DMS153 (cell line): ENCODE measurements at regions not wholly inside any gene's neighbourhood (a gene's known extent, or its start where the extent isn't known, plus 50 kb on each side); places are given as distances from the start of the nearest gene placed in this dataset.
"Not testable (repeated sequence)": the region's sequence is repeated elsewhere in the genome, so short reads cannot be mapped to it uniquely, and the experiment has no call there.

Source experiments
- DNase-seq: peaks from one replicate; lab custom pipeline; 2025; lab: John Stamatoyannopoulos, UW

DNA sequence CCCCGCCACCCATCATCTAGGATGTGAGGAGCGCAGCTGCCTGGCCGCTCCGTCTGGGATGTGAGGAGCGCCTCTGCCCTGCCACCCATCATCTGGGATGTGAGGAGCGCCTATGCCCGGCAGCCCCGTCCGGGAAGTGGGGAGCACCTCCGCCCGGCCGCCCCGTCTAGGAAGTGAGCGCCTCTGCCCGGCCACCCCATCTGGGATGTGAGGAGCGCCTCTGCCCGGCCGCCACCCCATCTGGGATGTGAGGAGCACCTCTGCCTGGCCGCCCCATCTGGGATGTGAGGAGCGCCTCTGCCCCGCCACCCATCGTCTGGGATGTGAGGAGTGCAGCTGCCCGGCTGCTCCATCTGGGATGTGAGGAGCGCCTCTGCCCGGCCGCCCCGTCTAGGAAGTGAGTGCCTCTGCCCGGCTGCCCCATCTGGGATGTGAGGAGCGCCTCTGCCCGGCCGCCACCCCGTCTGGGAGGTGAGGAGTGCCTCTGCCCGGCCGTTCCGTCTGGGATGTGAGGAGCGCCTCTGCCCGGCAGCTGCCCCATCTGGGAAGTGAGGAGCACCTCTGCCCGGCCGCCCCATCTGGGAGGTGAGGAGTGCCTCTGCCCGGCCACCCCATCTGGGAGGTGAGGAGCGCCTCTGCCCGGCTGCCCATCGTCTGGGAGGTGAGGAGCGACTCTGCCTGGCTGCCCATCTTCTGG lies 1086.5 kb downstream of the TYW1 start:
- not testable (repeated sequence) for DNase-seq

DNA sequence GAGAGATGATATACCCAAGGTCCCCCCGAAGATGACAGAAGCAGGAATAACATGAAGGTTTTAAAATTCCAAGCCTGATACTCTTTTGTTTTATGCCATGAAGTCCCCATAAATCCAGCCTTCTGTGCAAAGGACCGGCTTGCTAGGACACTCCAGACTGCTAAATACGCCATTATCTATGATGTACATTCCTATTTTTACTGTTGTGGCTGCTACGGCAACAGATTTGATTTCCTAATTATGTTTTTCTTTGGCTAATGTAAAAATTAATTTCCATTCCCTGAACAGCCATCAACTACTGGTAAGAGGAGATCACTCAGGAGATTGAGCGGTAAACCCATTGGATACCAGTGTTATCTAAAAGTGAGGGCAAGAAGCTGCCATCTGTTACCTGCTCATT lies 1090.8 kb downstream of the TYW1 start:
- no peak for DNase-seq

DNA sequence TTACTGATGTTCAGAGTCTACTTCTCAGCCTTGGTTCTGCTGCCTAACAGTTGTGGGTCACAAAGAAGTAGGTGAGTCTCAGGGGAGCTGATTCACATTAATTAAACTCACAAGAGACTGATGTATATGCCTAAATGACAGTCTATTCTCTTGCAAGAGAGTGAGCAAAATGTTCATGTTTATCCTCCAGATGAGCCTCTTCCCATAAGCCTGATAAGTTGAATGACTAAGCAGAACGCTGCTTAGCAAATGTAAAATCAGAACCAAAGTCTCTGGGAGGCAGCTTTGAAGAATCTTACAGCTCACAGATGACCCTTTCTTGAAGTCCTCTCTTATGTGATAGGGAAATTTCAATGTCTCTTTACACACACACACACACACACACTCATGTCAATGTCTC lies 1092.2 kb downstream of the TYW1 start:
- DNase-seq = no peak

DNA sequence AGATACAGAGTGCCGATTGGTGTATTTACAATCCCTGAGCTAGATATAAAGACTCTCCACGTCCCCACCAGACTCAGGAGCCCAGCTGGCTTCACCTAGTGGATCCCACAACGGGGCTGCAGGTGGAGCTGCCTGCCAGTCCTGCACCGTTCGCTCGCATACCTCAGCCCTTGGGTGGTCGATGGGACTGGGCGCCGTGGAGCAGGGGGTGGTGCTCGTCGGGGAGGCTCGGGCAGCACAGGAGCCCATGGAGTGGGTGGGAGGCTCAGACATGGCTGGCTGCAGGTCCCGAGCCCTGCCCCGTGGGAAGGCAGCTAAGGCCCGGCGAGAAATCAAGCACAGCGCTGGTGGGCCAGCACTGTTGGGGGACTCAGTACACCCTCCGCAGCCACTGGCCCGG lies 1093.6 kb downstream of the TYW1 start:
- DNase-seq = not testable (repeated sequence)

DNA sequence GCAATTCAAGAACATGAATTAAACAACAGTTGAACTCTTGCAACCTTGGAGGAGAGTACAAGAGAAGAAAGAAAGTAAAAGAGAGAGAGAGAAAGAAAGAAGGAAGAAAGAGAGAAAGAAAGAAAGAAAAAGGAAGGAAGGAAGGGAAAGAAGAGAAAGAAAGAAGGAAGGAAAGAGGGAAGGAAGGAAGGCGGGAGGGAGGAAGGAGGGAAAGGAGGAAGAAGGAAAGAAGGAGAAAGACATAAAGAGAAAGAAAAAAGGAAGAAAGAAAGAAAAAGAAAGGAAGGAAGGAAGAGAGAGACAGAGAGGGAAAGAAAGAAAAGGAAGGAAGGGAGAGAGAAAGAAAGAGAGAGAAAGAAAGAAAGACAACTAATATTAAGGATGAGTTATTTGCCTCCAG lies 1106.7 kb downstream of the TYW1 start:
- no peak for DNase-seq

DNA sequence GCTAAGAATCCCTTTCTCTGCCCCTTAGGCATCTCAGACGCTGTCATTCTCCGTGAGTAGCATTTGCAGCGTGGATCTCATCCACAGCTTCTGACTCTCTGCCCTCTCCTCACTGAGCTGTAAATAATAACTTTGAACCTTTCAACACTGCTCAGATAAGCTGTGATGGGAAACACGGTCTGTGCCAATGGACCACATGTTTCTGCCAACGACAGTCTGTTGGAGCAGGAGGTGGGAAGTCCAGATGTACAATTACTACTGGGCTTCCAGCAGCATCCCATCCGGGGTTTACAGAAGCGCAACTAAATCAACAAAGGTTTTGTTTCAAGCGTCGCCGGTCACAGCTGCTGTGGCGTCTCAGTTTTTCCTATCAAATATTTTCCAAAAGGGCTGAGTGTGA lies 1110.6 kb downstream of the TYW1 start:
- DNase-seq = peak; percentile 43

DNA sequence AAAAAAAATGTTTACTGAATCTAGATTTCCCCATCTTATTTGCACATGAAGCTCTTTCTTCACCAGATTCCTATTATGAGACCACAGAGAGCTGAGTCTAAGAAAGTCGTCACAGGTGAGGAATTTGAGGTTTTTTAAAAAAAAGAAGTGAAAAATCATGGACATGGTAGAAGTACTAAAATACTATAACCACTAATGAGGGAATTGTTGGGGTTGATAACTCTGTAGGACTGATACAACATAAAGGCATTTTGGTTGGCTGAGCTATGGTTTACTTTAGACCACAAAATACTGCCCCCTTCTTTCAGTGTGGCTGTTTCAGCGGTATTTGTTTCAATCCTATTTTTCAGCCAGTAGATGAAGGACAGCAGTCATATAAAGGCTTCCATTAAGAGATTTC lies 1111.3 kb downstream of the TYW1 start:
- no peak for DNase-seq

DNA sequence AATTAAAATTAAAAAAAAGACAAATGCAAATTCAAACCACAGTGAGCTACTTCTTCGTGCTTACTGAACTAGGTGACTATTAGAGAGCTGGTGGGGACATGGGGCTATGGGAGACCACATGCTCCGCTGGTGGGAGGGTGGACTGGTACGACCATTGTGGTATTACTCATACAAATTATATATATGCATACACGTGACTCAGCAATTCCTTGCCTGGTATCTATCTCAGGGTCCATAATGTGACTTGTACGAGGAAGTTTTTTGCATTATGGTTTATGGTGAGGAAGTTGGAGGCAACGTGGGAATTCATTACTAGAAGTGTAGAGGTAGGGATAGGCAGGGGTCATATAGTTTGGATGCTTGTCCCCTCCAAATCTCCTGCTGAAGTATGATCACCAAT lies 1112.7 kb downstream of the TYW1 start:
- no peak for DNase-seq

DNA sequence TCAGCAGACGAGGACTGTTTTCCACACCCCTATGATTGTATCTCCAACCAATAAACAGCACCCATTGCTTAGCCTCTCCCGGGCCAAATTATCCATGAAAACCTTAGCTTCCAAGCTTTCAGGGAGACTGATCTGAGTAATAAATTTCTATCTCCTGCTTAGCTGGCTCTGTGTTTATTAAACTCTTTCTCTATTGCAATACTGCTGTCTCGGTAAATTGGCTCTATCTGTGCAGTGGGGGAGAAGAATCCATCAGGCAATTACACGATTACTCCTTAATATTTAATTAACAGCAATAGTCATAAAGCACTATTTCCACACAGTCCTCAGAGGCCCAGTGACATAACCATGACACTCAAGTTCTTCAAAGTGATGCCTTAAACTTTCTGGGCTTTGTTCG lies 1122.8 kb downstream of the TYW1 start:
- DNase-seq = no peak

DNA sequence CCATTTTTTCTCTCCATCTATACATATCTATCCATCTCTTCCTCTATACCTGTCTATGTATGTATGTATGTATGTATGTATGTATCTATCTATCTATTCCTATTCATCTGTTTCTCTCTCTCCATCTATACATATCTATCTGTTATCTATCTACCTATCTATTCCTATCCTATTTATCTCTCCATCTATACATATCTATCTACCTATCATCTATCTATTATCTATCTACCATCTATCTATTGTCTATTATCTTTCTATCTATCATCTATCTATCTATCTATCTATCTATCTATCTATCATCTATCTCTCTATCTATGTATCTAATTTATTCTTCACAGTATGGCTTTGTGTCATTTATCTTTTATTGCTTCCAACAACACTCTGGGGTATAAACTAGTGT lies 1124.4 kb downstream of the TYW1 start:
- no peak for DNase-seq

DNA sequence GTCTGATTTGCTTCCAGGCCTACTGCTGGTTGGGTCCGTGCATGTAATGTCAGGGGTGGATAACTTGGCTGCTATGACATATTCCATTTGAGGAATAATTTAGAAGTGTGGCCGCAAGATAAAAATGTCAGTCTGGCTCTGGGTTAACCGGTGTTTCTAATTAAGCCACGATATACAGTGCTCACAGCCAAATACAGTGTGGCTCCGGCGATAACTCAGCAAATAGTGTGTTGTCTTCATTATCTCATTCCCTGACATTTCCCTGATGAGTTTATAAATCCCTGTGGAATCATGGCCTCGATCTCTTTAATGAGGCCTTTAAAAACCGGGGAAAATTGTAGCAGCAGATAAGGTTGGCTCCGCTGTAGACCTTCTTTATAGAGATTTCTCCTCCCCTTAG lies 1125.0 kb downstream of the TYW1 start:
- DNase-seq = no peak

DNA sequence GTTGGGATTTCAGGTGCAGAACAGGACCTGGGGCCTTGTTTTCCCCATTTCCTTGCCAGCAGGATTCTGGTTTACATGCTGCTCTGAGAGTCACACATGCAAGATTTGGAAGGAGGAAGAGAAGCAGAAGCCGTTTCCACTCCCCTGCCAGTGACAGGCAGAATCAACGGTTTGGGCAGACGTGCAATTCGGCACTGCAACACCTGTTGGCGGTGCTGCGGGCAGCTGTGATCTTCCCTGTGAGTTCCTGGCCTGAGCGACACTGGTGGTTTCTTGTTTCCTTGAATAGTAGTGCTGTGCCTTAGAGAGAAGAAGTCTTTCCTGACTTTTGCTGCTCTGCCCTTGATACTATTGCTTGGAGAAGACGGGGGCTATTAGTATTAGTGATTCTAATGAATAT lies 1126.2 kb downstream of the TYW1 start:
- DNase-seq = no peak

DNA sequence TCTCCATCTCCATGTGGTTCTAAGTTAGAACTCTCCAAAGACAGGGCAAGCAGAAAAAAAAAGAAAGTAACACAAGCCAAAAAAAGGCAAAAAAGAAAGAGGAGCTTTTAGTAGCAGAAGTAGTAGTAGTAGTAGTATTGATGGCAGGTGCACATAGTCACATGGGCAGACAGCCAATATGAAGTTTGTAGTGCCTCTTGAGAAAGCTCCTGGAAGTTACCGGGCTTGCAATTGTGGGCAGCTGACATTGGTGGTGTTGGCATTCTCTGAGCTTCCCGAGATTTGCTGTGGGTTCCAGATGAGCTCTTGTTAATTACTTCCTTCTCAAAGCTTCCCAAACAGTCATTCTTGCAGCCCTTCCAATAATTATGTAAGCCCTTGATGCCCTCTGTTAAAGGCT lies 1128.5 kb downstream of the TYW1 start:
- no peak for DNase-seq

DNA sequence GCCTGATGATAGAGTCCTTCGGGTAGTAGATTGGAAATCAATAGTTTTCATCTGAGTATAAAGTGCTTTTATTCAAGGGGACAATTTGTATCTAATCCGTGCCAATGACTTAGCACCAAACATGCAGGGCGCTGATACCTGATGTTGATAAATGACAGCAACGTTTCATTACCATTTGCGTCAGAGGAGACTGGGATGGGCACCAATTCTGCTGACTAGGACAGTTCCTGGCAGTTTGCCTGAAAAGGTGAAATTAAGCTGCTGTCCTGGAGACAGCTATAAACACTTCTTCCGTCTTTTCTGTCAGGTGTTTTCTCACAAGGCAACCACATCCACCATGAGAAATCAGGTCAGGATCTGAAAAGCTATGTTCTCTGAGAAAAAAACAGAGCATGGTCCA lies 1136.4 kb downstream of the TYW1 start:
- no peak for DNase-seq

DNA sequence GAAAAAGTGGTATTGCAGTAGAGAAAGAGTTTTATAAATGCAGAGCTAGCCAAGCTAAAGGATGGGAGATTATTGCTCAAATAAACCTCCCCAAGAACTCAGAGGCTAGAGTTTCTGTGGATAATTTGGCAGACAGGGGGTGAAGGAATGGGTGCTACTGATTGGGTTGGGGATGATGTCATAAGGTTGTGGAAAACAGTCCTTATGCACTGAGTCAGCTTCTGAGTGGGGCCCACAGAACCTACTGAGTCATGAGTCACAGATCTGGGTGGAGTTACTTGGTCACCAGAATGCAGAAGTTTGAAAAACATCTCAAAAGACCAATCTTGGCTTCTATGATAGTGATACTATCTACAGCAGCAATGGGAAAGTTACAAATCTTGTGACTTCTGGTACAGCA lies 1146.7 kb downstream of the TYW1 start:
- DNase-seq = no peak

DNA sequence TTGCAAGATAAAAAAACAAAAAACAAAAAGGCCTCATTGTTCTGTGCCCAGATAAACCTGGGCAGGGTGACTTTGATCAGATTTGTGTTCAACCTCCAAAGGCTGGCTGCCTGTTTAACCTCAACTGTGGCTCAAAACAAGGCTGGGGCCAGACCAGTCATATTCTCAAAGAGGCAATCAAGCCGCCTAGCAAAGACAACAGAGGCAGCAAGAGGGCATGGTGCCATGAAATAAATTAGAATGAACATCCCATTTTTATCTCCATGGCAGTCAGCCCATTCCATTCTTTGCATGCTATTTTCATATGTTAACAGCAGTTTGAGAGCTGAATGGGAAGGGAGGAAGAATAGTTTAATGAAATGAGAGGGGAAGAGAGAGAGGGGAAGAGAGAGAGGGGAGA lies 1150.3 kb downstream of the TYW1 start:
- DNase-seq = peak; percentile 42

DNA sequence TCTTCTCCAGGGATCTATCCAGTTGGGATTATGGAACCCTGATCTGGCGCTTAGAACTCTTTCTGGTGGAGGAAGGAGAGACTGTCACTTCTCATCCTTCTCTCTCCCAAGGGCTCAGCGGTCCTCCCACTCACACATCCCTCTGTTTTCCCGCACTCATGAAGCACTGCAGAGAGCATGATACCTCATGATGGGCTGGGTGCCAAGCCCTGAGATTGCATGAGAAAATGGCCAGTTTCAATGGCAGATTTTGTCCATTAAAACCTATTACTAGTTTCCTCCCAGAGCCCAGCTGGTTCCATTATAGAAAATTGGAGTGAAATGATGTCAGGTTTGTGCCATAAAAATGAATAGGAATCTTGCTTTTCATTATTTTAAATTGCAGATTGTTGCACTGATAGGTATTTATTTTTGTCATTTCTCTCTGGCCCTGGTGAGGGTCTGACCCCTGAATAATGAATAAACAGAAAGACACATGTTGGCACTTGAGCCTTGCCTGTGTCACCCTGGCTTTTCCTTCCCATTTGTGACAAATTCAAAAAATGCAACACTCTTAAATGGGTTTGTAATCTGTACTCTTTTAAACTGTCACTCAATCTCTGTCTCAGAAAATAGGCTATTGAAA lies 1151.1 kb downstream of the TYW1 start:
- peak; percentile 53 for DNase-seq

DNA sequence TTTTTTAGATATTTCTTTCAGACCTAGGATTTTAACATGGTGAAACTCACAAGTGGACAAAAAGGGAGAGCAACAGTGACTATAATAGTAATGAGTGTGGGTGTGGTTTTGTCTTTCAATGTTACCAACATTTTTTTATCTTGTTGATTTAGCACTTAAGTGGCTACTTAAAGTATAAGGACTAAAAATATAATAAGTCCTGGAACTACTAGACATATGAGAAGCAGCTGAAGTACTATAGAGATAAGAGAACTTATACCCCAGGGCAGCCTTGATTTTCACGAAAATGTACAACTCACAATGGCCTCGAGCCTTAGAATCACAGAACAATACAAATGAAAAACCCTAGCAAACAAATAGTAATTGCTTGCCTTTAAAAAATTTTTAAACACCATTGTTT lies 1151.8 kb downstream of the TYW1 start:
- DNase-seq = peak; percentile 77

DNA sequence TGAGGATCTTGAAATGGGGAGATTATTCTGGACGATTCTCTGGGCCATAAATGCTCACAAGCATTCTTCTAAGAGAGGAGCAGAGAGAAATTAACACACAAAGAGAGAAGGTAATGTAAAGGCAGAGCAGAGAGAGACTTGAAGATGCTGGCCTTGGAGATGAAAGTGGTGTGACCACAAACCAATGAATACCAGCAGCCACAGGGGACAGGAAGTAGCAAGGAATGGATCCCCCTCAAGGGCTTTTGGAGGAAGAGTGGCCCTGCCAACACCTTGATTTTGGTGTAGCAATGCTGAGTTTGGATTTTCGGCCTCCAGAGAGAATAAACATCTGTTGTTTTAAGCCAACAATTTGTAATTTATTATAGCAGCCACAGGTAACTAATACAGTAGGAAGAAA lies 1155.6 kb downstream of the TYW1 start:
- DNase-seq = no peak

DNA sequence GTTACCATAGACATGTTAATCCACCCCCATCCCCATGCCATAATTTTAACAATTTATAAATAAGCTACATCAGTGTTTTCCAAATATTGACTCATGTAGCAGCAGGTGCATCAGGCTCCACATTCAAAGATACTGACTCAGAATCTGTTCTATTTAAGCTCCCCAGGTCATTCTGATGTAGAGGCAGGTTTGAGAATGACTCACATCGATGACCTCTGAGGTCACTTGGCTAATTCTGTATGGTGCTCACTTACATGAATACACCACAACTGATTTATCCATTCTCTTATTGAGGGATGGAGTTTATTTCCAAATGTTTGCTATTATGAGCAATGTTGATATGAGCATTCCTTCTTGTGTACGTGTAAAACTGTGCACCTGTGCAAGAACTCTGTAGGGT lies 1159.0 kb downstream of the TYW1 start:
- no peak for DNase-seq

DNA sequence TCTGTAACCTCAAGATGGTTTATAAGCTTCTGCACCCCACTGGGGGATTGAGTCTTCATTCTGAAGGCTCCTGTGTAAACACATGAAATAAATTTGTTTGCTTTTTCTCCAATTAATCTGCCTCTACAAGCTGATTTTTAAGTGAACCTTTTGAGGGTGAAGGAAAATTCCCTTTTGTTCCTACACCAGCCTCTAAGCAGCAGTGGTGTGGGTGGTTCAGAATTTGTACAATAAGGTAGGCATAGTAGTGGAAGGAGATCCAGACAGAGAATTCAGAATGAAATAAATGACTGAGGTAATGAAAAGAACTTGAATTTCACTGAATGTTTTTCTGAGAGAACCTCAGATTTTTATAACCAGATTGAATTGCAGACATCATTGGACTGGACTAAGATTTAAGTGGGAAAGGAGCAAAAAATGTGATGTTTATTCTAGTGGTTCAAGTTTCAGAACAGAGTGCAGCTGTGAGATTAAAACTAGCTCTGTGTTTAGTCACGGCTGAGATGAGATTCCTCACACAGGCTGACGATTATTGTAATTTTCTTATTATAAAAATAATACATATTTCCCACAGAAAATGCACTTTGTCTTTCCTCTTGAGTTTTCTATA lies 1162.2 kb downstream of the TYW1 start:
- DNase-seq = no peak

DNA sequence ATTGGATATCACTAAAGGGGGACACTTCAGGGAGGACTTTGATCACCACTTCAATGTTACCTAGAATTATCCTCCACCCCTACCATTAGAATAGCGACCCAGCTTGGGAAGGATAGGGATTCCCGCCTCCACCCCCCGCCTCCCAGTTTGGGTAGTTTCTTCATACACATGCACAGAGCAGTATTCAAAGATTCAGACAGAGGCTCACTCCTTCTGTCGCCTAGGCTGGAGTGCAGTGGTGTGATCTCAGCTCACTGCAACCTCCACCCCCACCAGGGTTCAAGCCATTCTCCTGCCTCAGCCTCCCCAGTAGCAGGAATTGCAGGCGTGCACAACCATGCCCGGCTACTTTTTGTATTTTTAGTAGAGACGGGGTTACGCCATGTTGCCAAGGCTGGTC lies 1166.1 kb downstream of the TYW1 start:
- no peak for DNase-seq

DNA sequence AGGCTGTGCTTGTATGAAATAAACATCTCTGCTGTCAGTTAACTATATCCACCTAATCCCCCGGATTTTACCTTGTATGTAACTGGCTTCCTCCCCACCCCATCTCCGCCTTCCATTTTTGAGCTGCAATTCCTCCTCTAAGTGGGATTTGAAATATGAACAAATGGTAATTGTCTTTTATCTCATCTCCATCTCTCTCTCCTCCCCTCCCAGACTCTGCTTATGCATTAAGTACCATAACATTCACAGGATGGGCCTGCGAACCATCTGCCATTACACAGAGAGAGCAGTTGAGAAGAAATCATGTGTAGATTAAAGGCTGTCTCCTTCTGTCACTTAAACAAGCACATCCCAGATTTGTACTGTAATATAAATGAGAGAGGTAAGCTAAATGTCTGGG lies 1169.9 kb downstream of the TYW1 start:
- DNase-seq = no peak

DNA sequence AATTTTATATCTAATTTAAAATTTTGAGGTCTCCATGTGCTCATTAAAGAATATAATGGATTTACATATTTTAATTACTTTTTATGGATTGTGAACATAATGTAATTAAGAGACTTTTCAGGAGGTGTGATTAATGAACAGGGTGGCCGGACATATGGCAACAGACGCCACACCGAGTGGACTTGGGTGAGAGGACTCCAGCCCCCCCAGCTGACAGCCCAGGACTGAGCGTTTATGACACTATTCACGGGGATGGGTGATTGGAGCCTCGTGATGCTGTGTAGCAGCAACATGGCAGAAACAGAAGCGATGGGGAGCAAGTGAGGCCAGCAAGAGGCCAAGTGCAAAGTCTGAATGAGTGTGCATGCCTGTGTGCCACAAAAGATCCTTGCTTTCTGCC lies 1176.9 kb downstream of the TYW1 start:
- DNase-seq = no peak
